RWPE2 (cell line): ENCODE measurements at regions not wholly inside any gene's neighbourhood (a gene's known extent, or its start where the extent isn't known, plus 50 kb on each side); places are given as distances from the start of the nearest gene placed in this dataset.

Experiments used
- ATAC-seq: fragments of 200-7000 bp; cut with Tn5 transposase; 3 replicates; pipeline ENCODE4 v1.9.1; 2021; ENCODE audit warnings: low read depth
- DNase-seq: peaks from one replicate; pipeline ENCODE4 v3.0.0-alpha.2; 2020; ENCODE audit warnings: low spot score
- H3K27ac ChIP-seq: fragments of 450-650 bp; 2 replicates; pipeline ENCODE4 v1.5.1; 2017; ENCODE audit warnings: mild to moderate bottlenecking; ENCODE audit not compliant: poor library complexity, severe bottlenecking
- H3K27me3 ChIP-seq: fragments of 250-450 bp; sonication (Bioruptor Pico); 2 replicates; pipeline ENCODE4 v1.5.1; 2021; ENCODE audit warnings: mild to moderate bottlenecking, moderate library complexity; ENCODE audit not compliant: insufficient read depth, poor library complexity, severe bottlenecking
- H3K36me3 ChIP-seq: fragments of 250-450 bp; sonication (Bioruptor Pico); 2 replicates; pipeline ENCODE4 v1.5.1; 2020; ENCODE audit warnings: low read depth, mild to moderate bottlenecking, moderate library complexity
- H3K4me1 ChIP-seq: fragments of 250-450 bp; sonication (Bioruptor Pico); 2 replicates; pipeline ENCODE4 v1.5.1; 2021; ENCODE audit warnings: mild to moderate bottlenecking, moderate library complexity; ENCODE audit not compliant: insufficient read depth, poor library complexity, severe bottlenecking
- H3K4me3 ChIP-seq: fragments of 250-450 bp; sonication (Bioruptor Pico); 2 replicates; pipeline ENCODE4 v1.5.1; 2021; ENCODE audit warnings: mild to moderate bottlenecking, moderate library complexity; ENCODE audit not compliant: severe bottlenecking
- H3K9me3 ChIP-seq: fragments of 250-450 bp; sonication (Bioruptor Pico); 2 replicates; pipeline ENCODE4 v1.5.1; 2021; ENCODE audit warnings: mild to moderate bottlenecking, moderate library complexity; ENCODE audit not compliant: severe bottlenecking
- CTCF ChIP-seq: fragments of 450-650 bp; IDR thresholded peaks from one replicate; pipeline ENCODE4 v1.5.1; 2017; ENCODE audit warnings: mild to moderate bottlenecking, moderate library complexity; ENCODE audit not compliant: poor library complexity, severe bottlenecking

GRCh38 chr4:59831746-59832145 lies 1368.4 kb upstream of the ADGRL3 start:
- H3K27ac ChIP-seq, result no peak overlapping the region
- DNase-seq, result no peak
- H3K4me1 ChIP-seq, result no peaks in the 10 kb centered on the region
- no peak for TF ChIP-seq CTCF
- peaks cover 7% of the 10 kb centered on the region for H3K27me3 ChIP-seq
- H3K4me3 ChIP-seq, result no peak overlapping the region
- no peaks in the 10 kb centered on the region for H3K9me3 ChIP-seq
- H3K36me3 ChIP-seq, result no peaks in the 10 kb centered on the region
- no peak for ATAC-seq

DNA sequence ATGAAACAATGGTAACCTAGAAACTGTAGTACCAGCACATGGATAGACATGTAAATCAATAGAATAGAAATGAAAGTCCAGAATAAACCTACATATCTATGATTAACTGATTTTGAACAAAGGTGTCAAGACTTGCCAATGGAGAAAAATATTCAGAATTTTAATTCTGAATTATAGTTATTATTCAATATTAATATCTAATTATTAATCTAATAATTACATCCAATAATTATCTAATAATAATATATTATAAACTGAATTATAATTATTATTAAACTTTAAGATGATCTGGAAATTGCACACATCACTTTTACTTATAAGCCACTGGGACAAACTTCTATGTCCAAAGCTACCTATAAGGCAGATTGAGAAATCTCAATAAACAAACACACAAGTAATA lies 1365.2 kb upstream of the ADGRL3 start:
- peaks cover 7% of the 10 kb centered on the region for H3K27me3 ChIP-seq
- no peaks in the 10 kb centered on the region for H3K36me3 ChIP-seq
- H3K4me1 ChIP-seq, result no peaks in the 10 kb centered on the region
- H3K4me3 ChIP-seq, result no peak overlapping the region
- no peak for TF ChIP-seq CTCF
- H3K9me3 ChIP-seq, result no peaks in the 10 kb centered on the region
- no peak overlapping the region for H3K27ac ChIP-seq
- no peak for DNase-seq
- ATAC-seq, result no peak

DNA sequence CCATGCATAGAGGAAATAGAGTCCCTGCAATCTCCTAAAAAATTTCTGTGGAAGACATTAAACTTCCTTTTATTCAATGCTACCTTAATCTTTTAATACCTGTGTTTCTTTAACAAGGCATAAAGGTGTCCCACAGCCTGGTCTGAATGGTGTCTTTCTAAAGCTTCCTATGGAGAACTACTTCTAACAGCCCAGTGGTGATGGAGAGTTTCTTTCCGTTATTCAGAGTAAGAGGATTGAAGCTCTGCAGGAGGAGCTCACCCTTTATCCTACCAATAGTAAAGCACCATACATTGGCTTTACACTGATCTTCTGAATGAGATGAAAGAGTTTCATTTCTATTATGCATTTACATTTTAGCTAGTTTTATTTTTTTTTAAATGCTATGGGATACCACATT lies 1362.4 kb upstream of the ADGRL3 start:
- no peaks in the 10 kb centered on the region for H3K36me3 ChIP-seq
- ATAC-seq (no peak), DNase-seq (no peak)
- no peaks in the 10 kb centered on the region for H3K27me3 ChIP-seq
- no peaks in the 10 kb centered on the region for H3K9me3 ChIP-seq
- H3K4me1 ChIP-seq, result no peaks in the 10 kb centered on the region
- H3K27ac ChIP-seq, result no peak overlapping the region
- no peak overlapping the region for H3K4me3 ChIP-seq
- TF ChIP-seq CTCF, result no peak

DNA sequence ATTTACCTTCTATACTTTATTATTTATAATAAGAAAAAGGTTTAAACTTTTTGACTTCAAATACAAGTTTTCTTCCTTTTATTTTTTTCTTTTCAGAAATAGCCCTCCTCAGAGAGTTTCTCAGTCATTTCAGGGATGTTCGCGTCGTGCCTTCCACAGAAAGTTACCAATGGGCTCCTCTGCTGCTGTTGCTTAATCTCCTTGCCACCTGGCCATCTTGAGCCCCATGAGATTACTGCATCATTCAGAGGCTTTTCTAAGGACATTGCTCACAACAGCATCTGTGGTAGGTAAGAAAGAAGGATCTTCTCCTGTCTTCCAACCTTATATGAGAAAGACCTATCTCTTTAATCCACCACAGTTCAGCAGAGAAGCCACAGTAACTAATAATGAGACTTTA lies 1361.9 kb upstream of the ADGRL3 start:
- ATAC-seq (no peak), DNase-seq (no peak)
- TF ChIP-seq CTCF, result no peak
- Histone ChIP-seq H3K27me3 (no peaks in the 10 kb centered on the region), H3K27ac (no peak overlapping the region), H3K4me1 (no peaks in the 10 kb centered on the region), H3K9me3 (no peaks in the 10 kb centered on the region), H3K36me3 (no peaks in the 10 kb centered on the region), H3K4me3 (no peak overlapping the region)

DNA sequence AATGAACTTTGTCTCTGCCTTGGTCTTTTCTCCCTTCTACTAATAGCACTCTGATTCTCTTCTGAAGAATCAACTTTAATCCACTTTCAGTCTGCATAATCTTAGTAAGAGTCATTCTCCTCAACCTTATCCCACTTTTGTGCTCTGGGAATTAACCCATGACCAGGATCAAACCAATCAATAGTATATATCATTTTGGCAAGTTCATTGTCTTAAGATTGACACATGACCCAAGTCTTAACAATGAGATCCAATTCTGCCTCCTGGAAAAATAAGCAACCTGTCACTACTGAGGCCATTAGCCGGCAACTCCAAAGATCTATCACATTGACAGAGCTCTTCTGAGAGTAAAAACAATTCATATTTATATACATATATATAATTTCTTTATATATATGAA lies 1358.4 kb upstream of the ADGRL3 start:
- no peaks in the 10 kb centered on the region for H3K36me3 ChIP-seq
- ATAC-seq, result no peak

More for the DNA sequence above, 1358.4 kb upstream of the ADGRL3 start:
- TF ChIP-seq CTCF, result no peak
- no peaks in the 10 kb centered on the region for H3K9me3 ChIP-seq
- no peak overlapping the region for H3K27ac ChIP-seq
- no peaks in the 10 kb centered on the region for H3K27me3 ChIP-seq
- H3K4me1 ChIP-seq, result no peaks in the 10 kb centered on the region
- no peak overlapping the region for H3K4me3 ChIP-seq
- DNase-seq, result no peak
